SW 1271 (cell line): ENCODE measurements at regions not wholly inside any gene's neighbourhood (a gene's known extent, or its start where the extent isn't known, plus 50 kb on each side); places are given as distances from the start of the nearest gene placed in this dataset.

Experiments used
- DNase-seq, 2 experiments: peaks; one replicate each; lab custom pipeline; 2025; lab: John Stamatoyannopoulos, UW

- DNase-seq, result no peak
Observed at GRCh38 chr11:115897707-115898106, 393.5 kb upstream of the CADM1 start.

- no peak for DNase-seq
Observed at GRCh38 chr11:115896084-115896483, 391.9 kb upstream of the CADM1 start.

GRCh38 chr11:115895594-115895993 is 391.4 kb upstream of the CADM1 start:
- no peak for DNase-seq

- DNase-seq, result no peak
Observed at GRCh38 chr11:115894176-115894575, 390.0 kb upstream of the CADM1 start.

- no peak for DNase-seq
Observed at GRCh38 chr11:115893461-115894099, 389.4 kb upstream of the CADM1 start.

- DNase-seq, result no peak
Observed at GRCh38 chr11:115892016-115892415, 387.8 kb upstream of the CADM1 start.

- no peak for DNase-seq
Observed at GRCh38 chr11:115891581-115891980, 387.4 kb upstream of the CADM1 start.

GRCh38 chr11:115890500-115890899 is 386.3 kb upstream of the CADM1 start:
- DNase-seq, result no peak

GRCh38 chr11:115889712-115890111 is 385.5 kb upstream of the CADM1 start:
- DNase-seq, result no peak

GRCh38 chr11:115887727-115888126 is 383.5 kb upstream of the CADM1 start:
- DNase-seq, result no peak

GRCh38 chr11:115887316-115887715 is 383.1 kb upstream of the CADM1 start:
- no peak for DNase-seq

GRCh38 chr11:115886422-115886733 is 382.2 kb upstream of the CADM1 start:
- DNase-seq, result no peak

- no peak for DNase-seq
Observed at GRCh38 chr11:115885535-115886421, 381.6 kb upstream of the CADM1 start.

GRCh38 chr11:115884800-115885534 is 380.8 kb upstream of the CADM1 start:
- DNase-seq, result no peak

- DNase-seq, result no peak
Observed at GRCh38 chr11:115874843-115875242, 370.6 kb upstream of the CADM1 start.

- DNase-seq, result no peak
Observed at GRCh38 chr11:115873813-115874212, 369.6 kb upstream of the CADM1 start.

GRCh38 chr11:115872416-115872815 is 368.2 kb upstream of the CADM1 start:
- DNase-seq, result no peak

- no peak for DNase-seq
Observed at GRCh38 chr11:115871161-115871760, 367.0 kb upstream of the CADM1 start.

- DNase-seq, result no peak
Observed at GRCh38 chr11:115869780-115870431, 365.7 kb upstream of the CADM1 start.

GRCh38 chr11:115869131-115869530 is 364.9 kb upstream of the CADM1 start:
- no peak for DNase-seq

GRCh38 chr11:115860246-115860645 is 356.0 kb upstream of the CADM1 start:
- DNase-seq, result no peak

GRCh38 chr11:115848611-115849010 is 344.4 kb upstream of the CADM1 start:
- no peak for DNase-seq
